H1 (cell line): ENCODE measurements at regions not wholly inside any gene's neighbourhood (a gene's known extent, or its start where the extent isn't known, plus 50 kb on each side); places are given as distances from the start of the nearest gene placed in this dataset.

Experiments used
- CTCF ChIA-PET: fragments of 300-600 bp; sonication (Branson Sonifier 250); formaldehyde crosslinking; loops from one replicate; lab custom pipeline; 2021; ENCODE audit not compliant: partially characterized antibody; lab: Charles Lee
- POLR2A ChIA-PET: fragments of 300-600 bp; sonication (Branson Sonifier 250); formaldehyde crosslinking; loops from one replicate; lab custom pipeline; 2021; ENCODE audit warnings: inconsistent platforms; ENCODE audit not compliant: partially characterized antibody; lab: Charles Lee
- DNase-seq, 2 experiments: peaks; one replicate each; pipeline versions ENCODE4 v3.0.0 to v3.0.0-alpha.2; 2010 to 2022; ENCODE audit warnings: low spot score in 2 of 2, low read depth in 1 of 2, mixed read lengths in 1 of 2
- FAIRE-seq: peaks from 2 replicates; lab custom pipeline; 2011; peaks lifted over from hg19 to GRCh38; lab: Jason Lieb, UNC
- H2AFZ ChIP-seq: 2 replicates; pipeline ENCODE4 v1.8.1; 2012; ENCODE audit warnings: low read length, inconsistent platforms
- H2AK5ac ChIP-seq: 2 replicates; pipeline ENCODE4 v1.6.1; 2013; ENCODE audit warnings: low read depth, low read length
- H2BK120ac ChIP-seq: replicated peaks from 2 replicates; pipeline ENCODE3; 2013; ENCODE audit warnings: low read depth, low read length, inconsistent platforms
- H2BK12ac ChIP-seq: 2 replicates; pipeline ENCODE4 v1.6.1; 2013; ENCODE audit warnings: low read depth, low read length
- H2BK15ac ChIP-seq: 2 replicates; pipeline ENCODE4 v1.6.1; 2013; ENCODE audit warnings: low read length
- H2BK20ac ChIP-seq: 2 replicates; pipeline ENCODE4 v1.6.1; 2013; ENCODE audit warnings: low read length
- H2BK5ac ChIP-seq: 2 replicates; pipeline ENCODE4 v1.6.1; 2013; ENCODE audit warnings: low read depth, low read length
- H3K14ac ChIP-seq: 2 replicates; pipeline ENCODE4 v1.6.1; 2013; ENCODE audit warnings: inconsistent platforms; ENCODE audit not compliant: insufficient read length
- H3K18ac ChIP-seq: 2 replicates; pipeline ENCODE4 v1.6.1; 2013; ENCODE audit warnings: low read length; ENCODE audit errors: extremely low read depth
- H3K23ac ChIP-seq: 2 replicates; pipeline ENCODE4 v1.6.1; 2013; ENCODE audit warnings: inconsistent platforms; ENCODE audit not compliant: insufficient read length
- H3K23me2 ChIP-seq: 2 replicates; pipeline ENCODE4 v1.6.1; 2013; ENCODE audit warnings: low read depth, low read length
- H3K27ac ChIP-seq: 2 replicates; pipeline ENCODE4 v1.6.1; 2011; ENCODE audit warnings: low read depth, low read length, inconsistent platforms
- H3K27me3 ChIP-seq, 4 experiments: replicated peaks in 1 of 4; 1 replicate in 1 of 4; 2 replicates in 3 of 4; pipeline versions ENCODE4 v1.6.1 to v1.8.1; 2011 to 2013; ENCODE audit warnings: low read length in 3 of 4, mild to moderate bottlenecking in 3 of 4, inconsistent platforms in 2 of 4, mixed read lengths in 2 of 4, moderate library complexity in 1 of 4; ENCODE audit not compliant: control insufficient read depth in 3 of 4, insufficient read depth in 3 of 4; ENCODE audit errors: extremely low read depth in 1 of 4
- H3K36me3 ChIP-seq, 4 experiments: 2 replicates each; pipeline versions ENCODE4 v1.6.1 to v1.8.1; 2011 to 2013; ENCODE audit warnings: mild to moderate bottlenecking in 4 of 4, low read length in 3 of 4, moderate library complexity in 2 of 4, control low read depth in 1 of 4, inconsistent platforms in 1 of 4; ENCODE audit not compliant: insufficient read depth in 4 of 4, control insufficient read depth in 2 of 4
- H3K4ac ChIP-seq: replicated peaks from 2 replicates; pipeline ENCODE3; 2013; ENCODE audit warnings: low read length, low read depth, mixed read lengths, inconsistent platforms; ENCODE audit not compliant: insufficient read length
- H3K4me1 ChIP-seq, 4 experiments: replicated peaks in 1 of 4; 1 replicate in 1 of 4; 2 replicates in 3 of 4; pipeline versions ENCODE4 v1.6.1 to v1.8.1; 2011 to 2013; ENCODE audit warnings: low read length in 3 of 4, inconsistent platforms in 2 of 4, mixed read lengths in 1 of 4; ENCODE audit not compliant: insufficient read depth in 4 of 4, control insufficient read depth in 3 of 4
- H3K4me2 ChIP-seq, 2 experiments: 2 replicates each; pipeline versions ENCODE4 v1.6.1 to v1.8.1; 2011 to 2013; ENCODE audit warnings: low read depth in 2 of 2, low read length in 2 of 2, control low read depth in 1 of 2, inconsistent platforms in 1 of 2, mild to moderate bottlenecking in 1 of 2; ENCODE audit not compliant: insufficient read depth in 1 of 2
- H3K4me3 ChIP-seq, 4 experiments: fragments of 200-600, 300-600 bp in 1 of 4; sonication (generic), shearing (Covaris generic), sonication (Bioruptor Twin) in 1 of 4; 2 replicates each; pipeline versions ENCODE4 v1.5.1 to v1.8.1; 2011 to 2016; ENCODE audit warnings: low read length in 4 of 4, low read depth in 3 of 4, control low read depth in 2 of 4, inconsistent platforms in 2 of 4, mild to moderate bottlenecking in 2 of 4, mixed read lengths in 1 of 4, moderate library complexity in 1 of 4; ENCODE audit not compliant: insufficient read depth in 2 of 4; ENCODE audit errors: extremely low read depth in 1 of 4
- H3K56ac ChIP-seq: replicated peaks from 2 replicates; pipeline ENCODE3; 2013; ENCODE audit warnings: low read depth, mild to moderate bottlenecking, mixed read lengths, low read length, inconsistent platforms; ENCODE audit not compliant: insufficient read length
- H3K79me1 ChIP-seq: 2 replicates; pipeline ENCODE4 v1.6.1; 2013; ENCODE audit warnings: low read depth, low read length, control low read depth
- H3K79me2 ChIP-seq, 2 experiments: 2 replicates each; pipeline versions ENCODE4 v1.6.1 to v1.8.1; 2012 to 2013; ENCODE audit warnings: low read length in 2 of 2, mild to moderate bottlenecking in 2 of 2, inconsistent platforms in 1 of 2; ENCODE audit not compliant: insufficient read depth in 2 of 2, control insufficient read depth in 1 of 2
- H3K9ac ChIP-seq, 4 experiments: replicated peaks in 1 of 4; 1 replicate in 1 of 4; 2 replicates in 3 of 4; pipeline versions ENCODE4 v1.6.1 to v1.8.1; 2011 to 2013; ENCODE audit warnings: low read depth in 3 of 4, low read length in 3 of 4, control low read depth in 2 of 4, mild to moderate bottlenecking in 2 of 4, moderate library complexity in 2 of 4, inconsistent platforms in 1 of 4; ENCODE audit errors: extremely low read depth in 1 of 4
- H3K9me3 ChIP-seq, 2 experiments: 2 replicates each; pipeline versions ENCODE4 v1.6.1 to v1.8.1; 2012 to 2013; ENCODE audit warnings: mild to moderate bottlenecking in 2 of 2, moderate library complexity in 2 of 2, control low read depth in 1 of 2, inconsistent platforms in 1 of 2, low read depth in 1 of 2, low read length in 1 of 2, mixed read lengths in 1 of 2; ENCODE audit not compliant: insufficient read depth in 2 of 2
- H4K20me1 ChIP-seq, 2 experiments: replicated peaks in 1 of 2; 2 replicates each; pipeline versions ENCODE3 to v1.8.1; 2011 to 2013; ENCODE audit warnings: inconsistent platforms in 2 of 2, low read length in 2 of 2, mild to moderate bottlenecking in 1 of 2; ENCODE audit not compliant: insufficient read depth in 2 of 2, control insufficient read depth in 1 of 2
- H4K5ac ChIP-seq: 2 replicates; pipeline ENCODE4 v1.6.1; 2013; ENCODE audit warnings: low read length, low read depth, mixed read lengths, inconsistent platforms; ENCODE audit not compliant: insufficient read length
- H4K8ac ChIP-seq: 2 replicates; pipeline ENCODE4 v1.8.0; 2013; ENCODE audit warnings: mild to moderate bottlenecking, moderate library complexity, low read length, inconsistent platforms; ENCODE audit not compliant: insufficient read depth; ENCODE audit errors: extremely low read depth
- H4K91ac ChIP-seq: replicated peaks from 2 replicates; pipeline ENCODE3; 2013; ENCODE audit warnings: low read length, mixed read lengths, inconsistent platforms; ENCODE audit not compliant: insufficient read length
- ATF2 ChIP-seq: IDR thresholded peaks from 2 replicates; pipeline ENCODE4 v1.6.1; 2012; ENCODE audit warnings: low read length, inconsistent platforms
- BCL11A ChIP-seq, 2 experiments: IDR thresholded peaks; one replicate each; pipeline ENCODE4 v1.6.1; 2011; ENCODE audit warnings: low read depth in 2 of 2, low read length in 2 of 2, mild to moderate bottlenecking in 2 of 2
- EP300 ChIP-seq, 2 experiments: IDR thresholded peaks; 1 replicate in 1 of 2; 2 replicates in 1 of 2; pipeline ENCODE4 v1.6.1; 2011 to 2012; ENCODE audit warnings: low read depth in 2 of 2, low read length in 2 of 2, mild to moderate bottlenecking in 2 of 2, borderline replicate concordance in 1 of 2, inconsistent platforms in 1 of 2, moderate library complexity in 1 of 2
- GABPA ChIP-seq: IDR thresholded peaks from 2 replicates; pipeline ENCODE4 v1.6.1; 2011; ENCODE audit warnings: mild to moderate bottlenecking, low read length, moderate library complexity, borderline replicate concordance; ENCODE audit not compliant: insufficient read depth
- POU5F1 ChIP-seq: IDR thresholded peaks from 2 replicates; pipeline ENCODE4 v1.6.1; 2011; ENCODE audit warnings: low read depth, mild to moderate bottlenecking, low read length, moderate library complexity
- SIRT6 ChIP-seq: IDR thresholded peaks from one replicate; pipeline ENCODE4 v1.7.1; 2012; ENCODE audit warnings: low read length, inconsistent platforms
- TAF7 ChIP-seq: optimal IDR thresholded peaks from 2 replicates; pipeline ENCODE3; 2011; ENCODE audit warnings: low read depth, mild to moderate bottlenecking, inconsistent platforms, low read length, moderate library complexity, borderline replicate concordance
- WGBS, 2 experiments: shearing (Covaris generic) in 1 of 2; methylation state at CpG; one replicate each; pipeline versions ENCODE4 v1.1.6 to v1.1.7; 2013 to 2015; ENCODE audit warnings: low lambda C conversion rate in 2 of 2, mixed read lengths in 2 of 2, inconsistent platforms in 1 of 2, low coverage in 1 of 2, missing lambda C conversion rate in 1 of 2; ENCODE audit not compliant: insufficient replicate concordance in 2 of 2, insufficient coverage in 1 of 2, insufficient read length in 1 of 2; ENCODE audit errors: extremely low coverage in 1 of 2, missing lambda C conversion rate in 1 of 2; 5-methylcytosine and 5-hydroxymethylcytosine counted together

DNA sequence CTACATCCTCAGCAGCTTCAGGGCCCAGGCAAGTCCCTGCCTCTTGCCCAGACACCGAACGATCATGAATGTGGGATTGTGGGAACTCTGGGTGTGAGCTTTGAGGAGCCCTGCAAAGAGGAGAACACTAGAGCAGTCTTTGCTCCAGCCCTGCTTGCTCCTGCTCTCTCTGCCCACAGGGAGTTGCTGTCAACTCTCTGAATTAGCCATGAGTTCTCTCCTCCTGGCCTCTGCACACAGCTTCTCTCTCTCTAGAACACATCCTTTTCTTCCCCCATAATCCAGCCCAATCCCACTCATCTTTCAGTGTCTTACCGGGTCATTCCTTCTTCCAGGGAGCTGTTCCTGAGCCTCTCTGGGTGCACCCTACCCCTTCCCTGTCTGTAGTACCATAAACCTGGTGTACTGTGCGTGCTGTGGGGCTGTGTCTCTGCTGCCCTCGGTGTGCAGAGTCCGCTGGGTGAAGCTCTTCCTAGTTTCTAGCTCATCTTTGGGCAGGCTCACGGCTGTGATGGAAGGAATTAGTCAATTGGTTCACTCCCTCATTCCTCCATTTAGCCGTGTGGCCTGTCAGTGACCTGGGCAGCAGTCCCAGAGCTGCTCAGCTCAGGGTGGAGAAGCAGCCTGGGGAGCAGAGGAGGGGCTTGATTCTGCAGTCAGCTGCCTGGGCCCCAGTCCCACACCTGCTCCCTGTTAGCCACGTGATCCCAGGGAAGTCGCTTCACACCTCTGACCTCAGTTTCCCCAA lies 132.9 kb upstream of the HDAC4 start:
- no peak overlapping the region for H2BK15ac ChIP-seq
- no peak overlapping the region for H4K5ac ChIP-seq
- no peak overlapping the region for H3K4ac ChIP-seq
- peaks cover 0 to 4% of the 10 kb centered on the region in 2 experiments; a peak in 1 of 4 replicates for H3K9me3 ChIP-seq
- H3K4me3 ChIP-seq = no peak overlapping the region
- no peak for TF ChIP-seq TAF7
- TF ChIP-seq POU5F1 = no peak
- no peak for TF ChIP-seq SIRT6
- no peak for TF ChIP-seq ATF2
- TF ChIP-seq EP300 (IDR thresholded peaks at IDR 0.05; ENCODE audit: borderline replicate concordance in 1 of 2, low read depth in 2 of 2, low read length in 2 of 2) = no peak
- no peak for TF ChIP-seq BCL11A (IDR thresholded peaks at IDR 0.05; ENCODE audit: low read depth in 2 of 2, low read length in 2 of 2)
- TF ChIP-seq GABPA = no peak
- no peak overlapping the region for H2BK5ac ChIP-seq
- H3K14ac ChIP-seq = no peak overlapping the region
- H2BK20ac ChIP-seq = no peak overlapping the region
- no peak for DNase-seq
- no peak overlapping the region for H3K18ac ChIP-seq
- FAIRE-seq = no peak
- ChIA-PET POLR2A (no interaction called here), CTCF (interaction anchor here (0.6 kb wide), 1 partner anchor 172 kb away, joined by 3 read pairs; no protein-coding TSS in a partner anchor)
- H4K8ac ChIP-seq = no peak overlapping the region
- H3K23me2 ChIP-seq = no peaks in the 10 kb centered on the region
- H3K36me3 ChIP-seq = no peaks in the 10 kb centered on the region; a peak in 1 of 8 replicates
- H4K20me1 ChIP-seq = peaks cover 0 to 1% of the 10 kb centered on the region in 2 experiments
- H3K23ac ChIP-seq = no peak overlapping the region
- no peak overlapping the region for H2BK120ac ChIP-seq
- H3K56ac ChIP-seq = no peak overlapping the region
- H2BK12ac ChIP-seq = no peak overlapping the region
- no peak overlapping the region for H3K27ac ChIP-seq
- H3K4me2 ChIP-seq = no peak overlapping the region
- H2AFZ ChIP-seq = no peak overlapping the region
- no peaks in the 10 kb centered on the region for H3K79me2 ChIP-seq
- no peak overlapping the region for H2AK5ac ChIP-seq
- H3K79me1 ChIP-seq = no peaks in the 10 kb centered on the region
- H3K4me1 ChIP-seq = peaks cover 0 to 3% (median under 1%) of the 10 kb centered on the region in 4 experiments; a peak in 3 of 7 replicates
- H4K91ac ChIP-seq = no peak overlapping the region
- 85% methylated on average over 9 of the region's 10 CpGs; no CpG with 5 or more reads in 1 of the 2 experiments for WGBS, 2 experiments
- peaks cover 0 to 2% (median 0%) of the 10 kb centered on the region in 4 experiments; a peak in 1 of 7 replicates for H3K27me3 ChIP-seq
- H3K9ac ChIP-seq = no peak overlapping the region
